Stimulated activated naive CD4-positive, alpha-beta T cell (primary cell): ENCODE measurements at regions not wholly inside any gene's neighbourhood (a gene's known extent, or its start where the extent isn't known, plus 50 kb on each side); places are given as distances from the start of the nearest gene placed in this dataset.
"Not testable (repeated sequence)": the region's sequence is repeated elsewhere in the genome, so short reads cannot be mapped to it uniquely, and the experiment has no call there.

Experiments used
- DNase-seq, 6 experiments: peaks; one replicate each; lab custom pipeline; 2025; lab: John Stamatoyannopoulos, UW

DNA sequence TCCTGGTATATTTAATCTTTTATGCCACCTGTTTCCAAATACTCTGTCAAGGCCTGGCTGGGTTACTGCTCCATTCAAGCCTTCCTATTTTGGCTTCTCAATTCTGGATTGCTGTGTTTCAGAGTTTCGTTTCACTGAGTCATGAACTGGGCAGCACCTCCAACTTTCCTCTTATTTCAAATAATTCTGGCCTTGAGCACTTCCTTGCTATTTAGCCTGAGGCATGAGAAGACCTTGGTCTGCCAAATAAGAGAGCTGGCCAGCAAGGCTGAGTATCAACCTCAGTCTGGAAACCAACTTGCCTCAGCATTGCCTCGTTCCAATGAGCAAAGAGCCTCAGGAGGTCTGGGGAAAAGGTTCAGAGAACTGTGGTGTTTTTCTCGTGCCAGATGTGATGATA is 66.6 kb downstream of the TNFAIP3 start:
- DNase-seq, result no peak

DNA sequence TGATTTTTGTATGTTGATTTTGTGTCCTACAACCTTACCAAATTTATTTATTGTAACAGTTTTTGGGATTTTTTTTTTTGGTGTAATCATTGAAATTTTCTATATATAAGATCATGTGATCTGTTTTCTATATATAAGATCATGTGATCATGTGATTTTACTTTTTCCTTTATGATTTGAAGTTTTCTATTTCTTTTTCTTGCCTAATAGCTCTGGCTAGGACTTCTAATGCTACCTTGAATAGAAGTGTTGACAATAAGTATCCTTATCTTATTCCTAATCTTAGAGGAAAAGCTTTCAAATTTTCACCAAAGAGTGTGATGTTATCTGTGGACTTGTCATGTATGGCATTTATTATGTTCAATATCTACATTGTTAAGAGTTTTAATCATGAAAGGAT is 69.7 kb downstream of the TNFAIP3 start:
- DNase-seq, result no peak

DNA sequence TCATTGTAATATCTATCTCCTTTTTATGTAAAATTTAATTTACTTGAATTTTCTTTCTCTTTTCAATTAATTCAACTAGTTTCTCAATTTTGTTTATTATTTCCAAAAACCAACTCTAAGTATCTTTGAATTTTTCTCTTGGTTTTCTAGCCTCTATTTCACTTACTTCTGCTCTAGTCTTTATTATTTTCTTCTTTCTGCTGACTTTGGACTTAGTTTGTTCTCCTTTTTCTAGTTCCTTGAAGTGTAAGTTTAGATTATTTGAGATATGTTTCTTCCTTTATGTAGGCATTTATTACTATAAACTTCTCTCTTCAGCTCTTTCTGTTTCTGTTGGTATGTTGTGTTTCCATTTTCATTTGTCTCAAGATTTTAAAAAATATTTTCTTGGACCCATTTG is 70.8 kb downstream of the TNFAIP3 start:
- DNase-seq, result no peak

DNA sequence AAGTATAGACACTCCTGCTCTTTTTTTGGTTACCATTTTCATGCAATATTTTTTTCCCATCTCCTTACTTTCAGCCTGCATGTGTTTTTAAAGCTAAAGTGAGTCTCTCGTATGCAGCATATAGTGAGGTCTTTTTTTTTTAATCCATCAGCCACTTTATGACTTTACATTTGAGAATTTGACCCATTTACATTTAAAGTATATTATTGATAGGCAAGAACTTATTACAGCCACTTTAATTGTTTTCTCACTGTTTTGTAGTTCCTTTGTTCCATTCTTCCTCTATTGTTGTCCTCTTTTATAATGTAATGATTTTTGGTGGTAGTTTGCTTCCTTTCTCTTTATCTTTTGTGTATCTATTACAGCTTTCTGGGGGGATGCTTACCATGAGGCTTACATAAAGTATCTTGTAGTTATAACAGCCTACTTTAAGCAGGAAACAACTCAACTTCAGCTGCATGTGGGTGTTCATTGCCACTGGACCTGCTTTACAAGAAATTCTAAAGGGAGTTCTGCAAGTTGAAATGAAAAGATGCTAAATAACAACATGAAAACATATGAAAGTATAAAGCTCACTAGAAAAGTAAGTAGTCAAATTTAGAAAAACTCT is 71.8 kb downstream of the TNFAIP3 start:
- no peak for DNase-seq

DNA sequence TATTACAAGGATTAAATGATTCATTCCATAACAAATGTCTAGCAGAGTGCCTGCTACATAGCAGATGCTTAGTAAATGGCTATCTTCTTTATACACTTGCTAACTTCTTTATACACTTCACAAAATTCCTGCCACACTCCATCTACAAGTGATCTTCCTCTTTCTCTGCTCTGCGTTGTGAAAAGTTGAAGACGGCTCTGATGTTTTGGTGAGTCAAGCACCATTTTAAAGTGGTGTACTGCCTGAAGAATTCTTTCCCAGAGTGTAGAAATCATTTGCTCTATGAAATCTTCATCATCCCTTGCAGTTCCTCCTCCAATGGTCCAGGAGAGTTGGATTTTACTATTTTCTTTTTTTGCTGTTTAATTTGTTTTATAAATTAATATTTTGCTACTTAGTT is 74.9 kb downstream of the TNFAIP3 start:
- DNase-seq, result no peak

DNA sequence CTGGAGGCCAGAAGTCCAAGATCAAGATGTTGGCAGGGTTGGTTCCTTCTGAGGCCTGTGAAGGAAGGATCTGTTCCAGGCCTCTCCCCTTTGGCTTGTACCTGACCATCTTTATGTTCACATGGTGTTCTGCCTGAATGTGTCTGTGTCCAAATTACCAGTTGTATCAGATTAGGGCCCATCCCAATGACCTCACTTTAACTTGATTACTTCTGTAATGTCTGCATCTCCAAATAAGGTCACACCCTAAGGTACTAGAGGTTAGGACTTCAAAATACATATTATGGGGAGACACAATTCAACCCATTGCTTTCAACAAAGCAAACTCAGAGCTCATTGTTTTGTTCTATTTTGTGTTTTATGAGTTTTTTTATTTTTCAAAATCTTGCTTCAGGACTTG is 75.7 kb downstream of the TNFAIP3 start:
- no peak for DNase-seq

DNA sequence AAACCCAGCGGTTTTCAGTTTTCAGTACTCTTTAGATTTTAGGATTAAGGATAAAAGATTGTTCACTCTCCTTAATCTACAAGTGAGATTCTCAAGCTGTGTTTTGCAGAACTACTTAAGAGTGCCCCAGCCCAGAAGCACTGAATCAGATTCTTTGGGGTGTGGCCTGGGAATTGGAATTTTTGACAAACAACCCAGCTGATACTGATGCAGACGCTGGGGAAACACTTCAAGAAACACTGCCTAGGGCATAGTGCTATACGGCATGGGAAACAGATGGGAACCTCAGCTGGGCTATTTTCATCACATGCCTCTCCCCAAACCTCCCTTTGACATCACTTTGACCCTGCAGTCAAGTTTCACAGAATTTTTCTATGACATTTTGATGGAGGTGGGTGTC is 77.3 kb downstream of the TNFAIP3 start:
- not testable (repeated sequence) for DNase-seq

DNA sequence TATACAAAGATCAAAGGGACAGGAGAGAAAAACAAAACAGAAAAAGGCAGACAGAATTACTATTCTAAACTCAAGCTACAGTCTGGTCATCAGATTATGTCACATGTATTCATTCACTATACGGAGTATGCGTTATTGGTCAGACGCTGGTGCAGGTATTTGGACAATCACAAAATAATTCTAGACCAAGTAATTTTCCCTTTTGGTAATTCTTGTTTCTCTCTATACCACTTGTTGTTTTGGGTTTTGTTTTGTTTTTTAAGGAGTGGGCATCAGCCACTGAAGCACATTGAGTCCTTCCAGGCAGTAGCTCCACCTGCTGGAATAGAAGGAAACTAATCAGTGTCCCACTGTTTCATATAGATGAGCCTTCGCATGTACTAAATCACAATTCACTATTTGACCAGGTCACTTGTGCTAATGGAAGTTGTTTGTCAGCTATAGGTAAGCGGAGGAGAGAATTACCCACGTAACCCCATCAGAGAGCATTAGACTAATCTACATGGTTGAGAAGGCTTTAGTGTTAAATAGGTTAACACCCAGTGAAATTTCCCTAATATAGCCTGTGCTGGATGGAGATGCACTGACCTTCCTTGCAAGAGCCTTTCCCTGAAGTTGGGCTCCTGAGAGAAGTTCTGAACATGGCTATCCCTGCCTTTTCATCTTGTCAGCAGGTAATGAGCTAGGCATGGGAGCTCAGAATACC is 77.9 kb downstream of the TNFAIP3 start:
- DNase-seq, result peak in 2 of 6 experiments; percentile 35 to 46

DNA sequence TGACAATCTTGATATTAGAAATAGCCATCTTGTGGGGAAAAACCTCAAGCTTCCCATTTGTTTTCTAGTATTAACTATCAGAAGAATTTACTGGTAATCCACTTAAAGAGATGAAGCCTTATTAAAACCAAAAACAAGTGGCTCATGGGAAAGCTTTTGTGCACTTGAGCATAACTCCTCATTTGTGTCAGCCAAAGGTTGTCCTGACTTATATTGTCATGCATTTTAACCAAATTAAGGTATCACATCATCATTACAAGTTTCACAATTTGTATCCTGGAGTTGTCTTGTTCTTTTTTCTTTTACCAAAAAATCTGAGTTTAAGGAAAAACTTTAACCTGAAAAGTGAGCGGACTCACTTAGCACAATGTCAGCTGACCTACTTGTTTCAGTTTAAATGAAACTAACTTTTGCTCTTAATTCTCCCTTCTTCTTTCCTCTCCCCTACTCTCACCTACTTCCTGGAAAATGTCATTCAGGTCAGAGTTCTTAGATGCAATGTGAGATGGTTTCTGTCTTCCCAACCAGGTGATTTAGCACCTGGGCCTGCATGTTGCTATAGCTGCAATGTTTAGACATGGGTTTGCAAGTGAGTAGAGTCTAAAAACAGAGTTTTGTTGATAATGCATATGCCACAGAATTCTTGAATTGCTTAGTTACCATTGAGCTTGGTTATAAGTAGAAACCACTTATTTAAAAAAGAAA is 82.8 kb downstream of the TNFAIP3 start:
- DNase-seq, result peak in 2 of 6 experiments; percentile 9 to 13

DNA sequence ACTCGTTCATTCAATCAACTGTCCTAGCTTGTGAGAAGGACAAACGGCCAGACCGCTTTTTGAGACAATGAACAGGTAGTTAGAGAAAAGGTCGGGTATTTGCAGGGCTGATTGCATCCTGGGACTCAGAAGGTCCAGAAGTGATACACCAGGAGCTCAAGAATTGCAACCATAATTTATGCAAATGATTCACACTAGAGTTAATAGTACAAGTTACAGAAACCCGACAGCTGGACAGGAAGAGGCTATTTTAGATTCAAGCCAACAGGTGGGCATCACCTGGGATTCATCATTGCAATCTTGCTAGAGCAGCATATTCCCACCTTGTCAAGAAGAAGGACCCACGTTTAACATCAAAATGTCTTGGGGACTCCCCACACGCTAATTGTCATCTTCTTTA is 83.5 kb downstream of the TNFAIP3 start:
- no peak for DNase-seq

DNA sequence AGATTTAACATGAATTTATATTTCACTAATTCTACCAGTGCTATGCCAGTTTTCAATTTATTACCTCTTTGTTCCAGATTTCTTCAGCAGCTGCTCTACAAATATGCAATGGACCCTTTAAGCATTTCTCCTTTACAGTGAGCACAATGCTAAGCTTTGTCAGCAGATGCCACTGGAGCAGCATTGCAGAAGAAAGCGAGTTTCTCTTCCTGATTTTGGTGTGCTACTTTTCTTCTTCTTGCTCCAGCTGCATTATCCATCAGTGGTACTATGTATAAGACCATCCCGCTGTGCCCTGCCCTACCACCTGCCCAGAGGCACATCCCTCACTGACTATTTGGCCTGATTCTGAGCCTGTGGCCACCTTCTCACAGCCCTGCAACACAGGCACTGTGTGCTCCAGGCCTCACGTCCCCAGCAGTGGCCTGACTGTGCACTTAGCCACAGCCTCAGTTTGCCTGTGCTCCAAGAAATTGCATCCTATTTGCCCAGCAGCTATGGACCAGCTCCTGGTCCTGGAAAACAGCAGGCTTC is 84.1 kb downstream of the TNFAIP3 start:
- no peak for DNase-seq

DNA sequence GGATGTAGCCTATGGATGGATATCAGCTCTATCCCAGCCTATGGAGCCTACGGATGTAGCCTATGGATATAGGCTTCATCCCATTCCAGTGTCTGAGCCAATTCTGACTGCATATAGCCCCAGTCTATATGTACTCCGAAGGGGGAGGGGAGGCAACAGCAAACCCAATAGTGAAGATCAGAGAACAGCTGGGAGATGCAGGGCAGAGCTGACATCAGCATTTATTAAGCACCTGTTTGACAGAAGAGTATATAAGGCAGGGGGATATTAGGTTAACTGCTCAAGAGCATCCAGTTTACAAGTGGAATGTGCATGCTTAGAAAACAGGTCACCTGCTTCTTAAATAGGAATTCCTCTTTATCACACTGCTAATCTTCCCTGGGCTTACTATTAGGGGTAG is 85.2 kb downstream of the TNFAIP3 start:
- DNase-seq, result no peak

DNA sequence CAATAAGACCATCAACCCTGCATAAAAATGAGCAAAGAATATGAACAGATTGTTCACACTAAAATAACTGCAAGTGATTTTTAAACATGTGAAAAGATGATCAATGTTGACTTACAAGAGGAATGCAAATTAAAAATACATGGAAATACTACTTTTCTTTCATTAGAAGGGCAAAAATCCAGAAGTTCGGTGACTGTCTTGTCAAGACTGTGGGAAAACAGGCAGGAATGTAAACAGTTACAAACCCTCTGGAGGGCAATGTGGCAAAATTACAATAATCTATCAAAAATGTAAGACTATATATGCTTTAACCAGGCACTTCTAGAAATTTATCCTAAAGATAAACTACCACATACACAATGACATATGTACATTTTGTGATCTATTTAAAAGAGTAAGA is 86.7 kb downstream of the TNFAIP3 start:
- no peak for DNase-seq

DNA sequence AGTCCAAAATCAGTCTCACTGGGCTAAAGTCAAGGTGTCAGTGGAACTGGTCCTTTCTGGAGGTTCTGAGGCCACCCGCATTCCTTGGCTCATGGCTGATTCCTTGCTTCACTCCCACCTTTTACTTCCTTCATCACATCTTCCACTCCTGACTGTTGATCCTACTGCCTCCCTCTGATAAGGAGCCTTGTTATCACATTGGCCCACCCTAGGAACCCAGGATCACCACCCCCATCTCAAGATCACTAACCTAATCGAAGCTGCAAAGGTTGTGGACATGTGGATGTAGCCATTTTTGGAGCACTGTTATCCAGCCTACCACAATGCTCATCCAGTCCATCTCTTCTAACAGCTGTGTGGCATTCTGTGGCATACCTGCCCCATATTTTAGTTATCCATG is 87.2 kb downstream of the TNFAIP3 start:
- no peak for DNase-seq

DNA sequence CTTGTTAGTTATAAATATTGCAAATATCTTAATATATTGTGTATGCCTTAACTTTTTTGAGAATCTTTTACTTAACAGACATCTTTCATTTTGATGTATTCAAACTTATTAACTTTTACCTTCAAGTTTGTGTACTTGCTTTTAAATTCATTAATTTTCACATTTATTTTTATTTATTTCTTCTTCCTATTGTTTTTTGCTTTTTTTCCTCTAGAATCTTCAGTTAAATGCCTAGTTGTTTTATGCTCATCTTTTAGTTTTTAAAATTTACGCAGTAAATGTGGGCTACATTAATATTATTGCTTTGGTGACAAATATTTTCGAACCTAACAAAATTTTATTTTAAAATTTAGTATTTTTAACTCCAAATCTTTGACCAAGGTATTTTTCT is 89.0 kb downstream of the TNFAIP3 start:
- no peak for DNase-seq

DNA sequence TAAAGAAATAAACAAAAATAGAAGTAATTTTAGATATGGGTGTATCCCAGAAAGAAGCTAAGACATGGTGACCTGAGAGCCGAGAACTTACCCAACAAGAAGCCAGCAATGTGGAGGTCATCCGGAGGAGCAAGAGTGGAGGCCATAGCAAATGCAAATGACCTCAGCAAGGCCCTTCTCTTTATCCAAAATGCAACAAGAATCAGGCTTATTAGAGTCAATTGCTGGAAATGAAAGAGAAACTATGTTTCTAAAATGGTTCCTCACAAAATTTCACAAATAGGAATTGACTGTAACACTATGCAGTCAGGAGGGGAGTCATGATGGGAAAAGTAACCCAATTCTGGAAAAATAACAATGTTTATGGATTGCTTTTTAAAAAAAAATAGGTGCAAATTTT is 90.4 kb downstream of the TNFAIP3 start:
- DNase-seq, result no peak

DNA sequence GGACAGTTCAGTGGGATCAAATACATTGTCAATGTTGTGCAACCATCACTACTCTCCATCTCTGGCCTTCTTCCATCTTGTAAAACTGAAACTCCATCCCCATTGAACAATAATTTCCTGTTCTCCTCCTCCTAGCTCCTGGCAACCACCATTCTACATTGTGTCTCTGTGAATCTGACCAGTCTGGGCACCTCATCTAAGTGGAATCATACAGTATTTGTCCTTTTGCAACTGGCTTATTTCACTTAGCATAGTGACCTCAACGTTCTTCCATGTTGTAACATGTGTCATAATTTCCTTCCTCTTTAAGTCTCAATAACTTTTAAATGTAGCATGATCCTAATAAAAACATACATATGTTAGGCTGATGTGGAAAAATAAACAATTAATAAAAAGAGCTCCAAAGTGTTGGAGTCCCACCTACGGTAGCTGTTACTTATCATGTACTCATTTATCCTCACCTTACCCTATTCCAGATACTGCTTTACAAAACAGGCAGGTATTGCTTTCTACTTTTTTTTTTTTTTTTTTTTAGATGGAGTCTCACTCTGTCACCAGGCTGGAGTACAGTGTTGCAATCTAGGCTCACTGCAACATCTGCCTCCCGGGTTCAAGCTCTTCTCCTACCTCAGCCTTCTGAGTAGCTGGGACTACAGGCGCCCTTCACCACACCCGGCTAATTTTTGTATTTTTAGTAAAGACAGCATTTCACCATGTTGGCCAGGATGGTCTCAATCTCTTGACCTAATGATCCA is 91.9 kb downstream of the TNFAIP3 start:
- no peak for DNase-seq

DNA sequence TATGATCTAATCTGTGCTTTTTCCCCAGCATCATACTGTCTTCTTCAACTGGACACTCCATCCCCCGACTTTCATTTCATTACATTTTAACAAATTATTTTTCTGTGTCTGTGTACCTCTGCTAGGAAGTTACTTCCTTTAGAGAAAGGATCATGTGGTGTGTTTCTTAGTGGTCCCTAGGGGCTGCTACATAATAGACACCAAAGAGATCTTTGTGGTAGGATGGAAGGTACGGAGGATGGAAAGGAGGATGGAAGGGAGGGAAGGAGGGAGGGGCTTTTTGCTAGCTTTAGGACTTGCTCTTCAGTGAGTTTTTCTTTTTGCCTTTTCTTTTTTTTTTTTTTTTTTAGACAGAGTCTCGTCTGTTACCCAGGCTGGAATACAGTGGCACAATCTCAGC is 95.7 kb downstream of the TNFAIP3 start:
- DNase-seq, result no peak

DNA sequence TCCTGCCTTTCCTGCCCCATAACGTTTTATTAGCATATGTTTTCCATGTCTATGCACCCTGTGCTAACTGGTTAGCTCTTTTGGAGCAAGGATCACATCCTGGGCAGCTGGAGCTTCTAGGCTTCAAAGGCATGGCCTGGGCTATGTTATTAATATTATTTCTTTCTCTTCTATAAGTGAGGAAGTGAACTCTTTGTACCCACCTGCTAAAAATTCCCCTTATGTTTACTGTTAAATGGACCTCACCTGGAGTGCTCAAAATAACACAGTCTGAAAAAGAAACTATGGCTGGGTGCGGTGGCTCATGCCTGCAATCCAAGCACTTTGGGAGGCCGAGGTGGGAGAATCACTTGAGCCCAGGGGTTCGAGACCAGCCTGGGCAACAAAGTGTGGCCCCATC is 97.8 kb downstream of the TNFAIP3 start:
- no peak for DNase-seq

DNA sequence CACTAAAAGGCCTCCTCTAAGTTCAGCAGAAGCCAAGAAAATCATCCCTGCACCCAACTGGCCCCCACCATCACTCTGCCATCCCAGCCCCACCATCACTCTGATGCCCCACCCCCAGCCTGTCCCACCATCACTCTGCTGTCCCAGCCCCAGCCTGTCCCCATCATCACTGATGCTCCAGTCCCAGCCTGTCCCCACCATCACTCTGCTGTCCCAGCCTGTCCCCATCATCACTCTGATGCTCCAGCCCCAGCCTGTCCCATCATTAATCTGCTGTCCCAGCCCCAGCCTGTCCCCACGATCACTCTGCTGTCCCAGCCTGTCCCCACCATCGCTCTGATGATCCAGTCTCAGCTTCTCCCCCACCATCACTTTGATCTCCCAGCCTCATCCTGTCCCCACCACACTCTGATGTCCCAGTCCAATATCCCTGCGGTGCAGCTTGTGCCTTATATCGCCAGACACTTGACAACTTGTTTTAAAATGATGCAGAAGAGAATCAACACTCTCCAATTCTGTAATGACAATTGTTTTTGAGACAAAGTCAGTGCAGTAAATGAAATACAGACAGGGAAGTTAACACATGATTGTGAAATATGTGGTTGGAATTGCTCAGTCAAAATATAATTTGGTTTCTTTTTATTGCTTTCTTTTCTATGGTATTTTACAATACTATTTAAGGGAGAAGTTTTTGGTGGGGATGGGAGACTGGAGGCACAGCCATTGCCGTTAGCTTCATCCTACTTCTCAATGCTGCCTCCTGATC is 100.8 kb downstream of the TNFAIP3 start:
- no peak for DNase-seq

DNA sequence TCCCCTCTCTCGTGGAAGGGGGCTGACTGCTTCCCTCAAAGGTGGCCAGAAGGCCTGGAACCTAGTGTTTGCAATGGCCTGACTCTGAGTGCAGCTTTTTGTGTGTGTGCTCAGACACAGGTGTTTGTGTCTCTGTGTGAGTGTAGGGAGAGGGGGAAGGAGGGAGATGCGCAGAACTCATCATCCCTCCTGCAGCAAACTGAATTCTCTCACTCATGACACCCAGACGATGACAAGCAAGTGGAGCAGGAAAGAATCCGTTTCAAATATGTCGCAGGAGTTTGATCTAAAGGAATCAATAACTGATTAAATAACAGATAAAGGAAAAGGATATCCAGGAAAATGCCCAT is 101.4 kb downstream of the TNFAIP3 start:
- no peak for DNase-seq

DNA sequence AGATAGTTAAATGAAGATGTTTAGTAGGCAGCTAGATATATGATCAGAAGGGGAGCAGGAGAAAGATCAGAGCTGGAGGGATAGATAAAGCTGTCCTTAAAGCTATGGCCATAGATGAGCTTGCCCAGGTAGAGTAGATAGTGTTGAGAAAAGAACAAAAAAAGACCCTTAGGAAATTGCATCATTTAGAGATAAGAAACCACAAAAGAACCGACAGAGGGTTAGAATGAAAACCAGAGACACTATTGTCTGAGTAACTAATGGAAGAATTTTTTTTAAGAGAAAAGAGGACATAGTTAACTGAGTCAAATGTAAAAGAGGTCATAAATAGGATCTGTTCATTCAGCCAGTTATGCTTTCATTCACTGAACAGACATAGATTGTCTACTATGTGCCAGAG is 101.8 kb downstream of the TNFAIP3 start:
- no peak for DNase-seq
